HEK293T (cell line): ENCODE measurements at regions not wholly inside any gene's neighbourhood (a gene's known extent, or its start where the extent isn't known, plus 50 kb on each side); places are given as distances from the start of the nearest gene placed in this dataset.

Experiments
- BHLHE40 ChIP-seq: fragments of 450-650 bp; IDR thresholded peaks from 2 replicates; pipeline ENCODE4 v1.6.1; 2016; ENCODE audit warnings: mild to moderate bottlenecking, moderate library complexity, borderline replicate concordance
- CTBP1 ChIP-seq: fragments of 450-650 bp; IDR thresholded peaks from 2 replicates; pipeline ENCODE4 v1.6.1; 2016; ENCODE audit warnings: borderline replicate concordance
- FOXA1 ChIP-seq: fragments of 450-650 bp; IDR thresholded peaks from 2 replicates; pipeline ENCODE4 v1.6.1; 2016; ENCODE audit warnings: mild to moderate bottlenecking
- FOXK2 ChIP-seq: fragments of 450-650 bp; IDR thresholded peaks from 2 replicates; pipeline ENCODE4 v1.6.1; 2016; ENCODE audit warnings: mild to moderate bottlenecking
- LEF1 ChIP-seq: fragments of 450-650 bp; IDR thresholded peaks from 2 replicates; pipeline ENCODE4 v1.6.1; 2017; ENCODE audit warnings: mild to moderate bottlenecking, borderline replicate concordance
- SUZ12 ChIP-seq: fragments of 450-650 bp; IDR thresholded peaks from 2 replicates; pipeline ENCODE4 v1.6.1; 2016; ENCODE audit warnings: mild to moderate bottlenecking

DNA sequence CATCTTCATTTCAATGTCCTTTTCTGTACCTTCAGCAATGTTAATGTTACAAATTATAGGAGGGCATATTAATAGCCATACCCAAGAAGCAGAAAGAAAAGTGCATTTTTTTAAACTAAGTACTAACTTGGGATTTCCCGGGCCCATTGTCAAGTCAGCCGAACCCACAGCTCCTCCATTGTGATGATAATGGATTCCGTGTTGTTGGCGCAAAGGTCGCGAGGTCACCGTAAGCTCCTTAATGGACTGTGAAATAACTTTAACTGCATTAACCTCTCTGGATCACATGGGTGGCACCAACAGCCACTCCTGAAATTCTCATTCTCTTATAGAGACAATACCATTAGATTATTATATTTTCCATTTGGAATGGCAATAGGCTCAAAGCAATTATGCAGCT lies 250.6 kb upstream of the RRP15 start:
- TF ChIP-seq CTBP1: no peak
- TF ChIP-seq LEF1: no peak
- TF ChIP-seq FOXA1: no peak
- no peak for TF ChIP-seq BHLHE40
- no peak for TF ChIP-seq SUZ12
- no peak for TF ChIP-seq FOXK2
